HepG2 (cell line): ENCODE measurements at regions not wholly inside any gene's neighbourhood (a gene's known extent, or its start where the extent isn't known, plus 50 kb on each side); places are given as distances from the start of the nearest gene placed in this dataset.

Experiments used
- MYNN ChIP-seq: sonication (generic); formaldehyde crosslinking; IDR thresholded peaks from 2 replicates; pipeline ENCODE4 v1.4.0; 2020; ENCODE audit warnings: mild to moderate bottlenecking, low read depth, missing genetic modification reagents
- TF ChIP-seq, protein P1 (sequence below): sonication (generic); formaldehyde crosslinking; IDR thresholded peaks from 2 replicates; pipeline ENCODE4 v1.4.0; 2020; ENCODE audit warnings: low read depth, missing genetic modification reagents

DNA sequence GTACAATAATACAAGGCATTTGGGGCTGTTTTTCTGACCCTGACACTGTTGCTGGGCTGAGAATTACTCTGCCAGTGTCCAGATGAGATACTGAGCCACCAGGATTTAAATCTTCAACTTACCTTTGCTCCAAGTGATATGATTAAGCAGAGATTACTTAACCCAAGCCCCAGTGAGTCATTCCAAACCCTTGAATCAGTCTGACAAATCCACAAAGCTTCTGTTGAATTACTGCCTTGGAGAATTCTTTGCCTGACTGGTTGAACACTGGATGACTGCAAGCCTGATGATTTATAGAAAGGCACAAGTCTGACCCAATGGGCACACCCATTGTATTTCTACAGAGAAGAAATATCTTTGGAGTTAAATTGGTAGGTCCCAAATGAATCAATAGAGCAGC lies 88.2 kb upstream of the TSC22D2 start:
- TF ChIP-seq MYNN (CRISPR knock-in tag): no peak
- TF ChIP-seq, protein P1, sequence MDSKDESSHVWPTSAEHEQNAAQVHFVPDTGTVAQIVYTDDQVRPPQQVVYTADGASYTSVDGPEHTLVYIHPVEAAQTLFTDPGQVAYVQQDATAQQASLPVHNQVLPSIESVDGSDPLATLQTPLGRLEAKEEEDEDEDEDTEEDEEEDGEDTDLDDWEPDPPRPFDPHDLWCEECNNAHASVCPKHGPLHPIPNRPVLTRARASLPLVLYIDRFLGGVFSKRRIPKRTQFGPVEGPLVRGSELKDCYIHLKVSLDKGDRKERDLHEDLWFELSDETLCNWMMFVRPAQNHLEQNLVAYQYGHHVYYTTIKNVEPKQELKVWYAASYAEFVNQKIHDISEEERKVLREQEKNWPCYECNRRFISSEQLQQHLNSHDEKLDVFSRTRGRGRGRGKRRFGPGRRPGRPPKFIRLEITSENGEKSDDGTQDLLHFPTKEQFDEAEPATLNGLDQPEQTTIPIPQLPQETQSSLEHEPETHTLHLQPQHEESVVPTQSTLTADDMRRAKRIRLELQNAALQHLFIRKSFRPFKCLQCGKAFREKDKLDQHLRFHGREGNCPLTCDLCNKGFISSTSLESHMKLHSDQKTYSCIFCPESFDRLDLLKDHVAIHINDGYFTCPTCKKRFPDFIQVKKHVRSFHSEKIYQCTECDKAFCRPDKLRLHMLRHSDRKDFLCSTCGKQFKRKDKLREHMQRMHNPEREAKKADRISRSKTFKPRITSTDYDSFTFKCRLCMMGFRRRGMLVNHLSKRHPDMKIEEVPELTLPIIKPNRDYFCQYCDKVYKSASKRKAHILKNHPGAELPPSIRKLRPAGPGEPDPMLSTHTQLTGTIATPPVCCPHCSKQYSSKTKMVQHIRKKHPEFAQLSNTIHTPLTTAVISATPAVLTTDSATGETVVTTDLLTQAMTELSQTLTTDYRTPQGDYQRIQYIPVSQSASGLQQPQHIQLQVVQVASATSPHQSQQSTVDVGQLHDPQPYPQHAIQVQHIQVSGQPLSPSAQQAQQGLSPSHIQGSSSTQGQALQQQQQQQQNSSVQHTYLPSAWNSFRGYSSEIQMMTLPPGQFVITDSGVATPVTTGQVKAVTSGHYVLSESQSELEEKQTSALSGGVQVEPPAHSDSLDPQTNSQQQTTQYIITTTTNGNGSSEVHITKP (CRISPR knock-in tag): no peak
